ENCODE measurements at regions not wholly inside any gene's neighbourhood (a gene's known extent, or its start where the extent isn't known, plus 50 kb on each side); places are given as distances from the start of the nearest gene placed in this dataset.

DNA sequence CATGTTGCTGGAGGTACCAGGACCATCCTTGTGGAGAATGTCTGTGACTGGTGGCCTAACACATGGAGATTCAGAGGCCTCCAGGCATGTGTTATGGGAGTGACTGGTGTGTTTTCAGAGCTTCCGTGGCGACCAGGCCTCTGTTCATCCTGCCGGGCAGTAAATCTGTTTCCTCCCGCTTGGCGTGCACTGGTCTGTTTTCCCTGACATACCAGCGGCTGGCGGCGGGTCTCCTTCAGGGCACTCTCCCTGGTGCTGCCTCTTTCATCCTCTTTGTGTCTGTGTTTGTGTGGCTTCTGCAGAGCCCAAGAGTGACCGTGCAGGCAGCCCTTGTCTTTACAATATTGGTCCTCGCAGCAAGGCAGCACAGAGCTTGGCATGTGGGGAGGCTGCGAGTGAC, 385.1 kb upstream of the MKI67 start:
- no peaks in the 10 kb centered on the region for H3K79me2 ChIP-seq (ENCODE audit: control insufficient read depth, insufficient read depth, low read length)
- BruUV-seq (replicated peaks), result no TSS peak
- no peaks in the 10 kb centered on the region for H3K4me1 ChIP-seq (ENCODE audit: control insufficient read depth, extremely low read depth, insufficient read depth, low read length)
- no peaks in the 10 kb centered on the region for H3K9me3 ChIP-seq (replicated peaks; ENCODE audit: control insufficient read depth, insufficient read depth, low read length)
- H3K36me3 ChIP-seq (ENCODE audit: control insufficient read depth in 2 of 2, extremely low read depth in 1 of 2, insufficient read depth in 2 of 2, low read length in 2 of 2), result no peaks in the 10 kb centered on the region
- no peak overlapping the region for H3K4me2 ChIP-seq (ENCODE audit: insufficient read depth, low read length)
- TF ChIP-seq POLR2A (IDR thresholded peaks at IDR 0.05; ENCODE audit: low read depth, low read length) (no peak), MYC (IDR thresholded peaks at IDR 0.05; ENCODE audit: low read depth, low read length) (no peak), POLR2AphosphoS5 (IDR thresholded peaks at IDR 0.05; ENCODE audit: insufficient read depth, low read depth, low read length) (no peak), FOS (IDR thresholded peaks at IDR 0.05; ENCODE audit: borderline replicate concordance, insufficient read depth, low read length) (no peak), EZH2 (IDR thresholded peaks at IDR 0.05; ENCODE audit: borderline replicate concordance, low read depth, low read length, severe bottlenecking) (no peak), JUN (IDR thresholded peaks at IDR 0.05; ENCODE audit: borderline replicate concordance, insufficient read depth, insufficient read length, low read depth) (no peak), GATA2 (IDR thresholded peaks at IDR 0.05; ENCODE audit: insufficient read depth, insufficient read length, low read depth, low read length) (no peak)
- TF ChIP-seq, protein P1, sequence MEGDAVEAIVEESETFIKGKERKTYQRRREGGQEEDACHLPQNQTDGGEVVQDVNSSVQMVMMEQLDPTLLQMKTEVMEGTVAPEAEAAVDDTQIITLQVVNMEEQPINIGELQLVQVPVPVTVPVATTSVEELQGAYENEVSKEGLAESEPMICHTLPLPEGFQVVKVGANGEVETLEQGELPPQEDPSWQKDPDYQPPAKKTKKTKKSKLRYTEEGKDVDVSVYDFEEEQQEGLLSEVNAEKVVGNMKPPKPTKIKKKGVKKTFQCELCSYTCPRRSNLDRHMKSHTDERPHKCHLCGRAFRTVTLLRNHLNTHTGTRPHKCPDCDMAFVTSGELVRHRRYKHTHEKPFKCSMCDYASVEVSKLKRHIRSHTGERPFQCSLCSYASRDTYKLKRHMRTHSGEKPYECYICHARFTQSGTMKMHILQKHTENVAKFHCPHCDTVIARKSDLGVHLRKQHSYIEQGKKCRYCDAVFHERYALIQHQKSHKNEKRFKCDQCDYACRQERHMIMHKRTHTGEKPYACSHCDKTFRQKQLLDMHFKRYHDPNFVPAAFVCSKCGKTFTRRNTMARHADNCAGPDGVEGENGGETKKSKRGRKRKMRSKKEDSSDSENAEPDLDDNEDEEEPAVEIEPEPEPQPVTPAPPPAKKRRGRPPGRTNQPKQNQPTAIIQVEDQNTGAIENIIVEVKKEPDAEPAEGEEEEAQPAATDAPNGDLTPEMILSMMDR (IDR thresholded peaks at IDR 0.05; ENCODE audit: extremely low read depth in 1 of 2, insufficient read depth in 1 of 2, low read depth in 1 of 2, low read length in 2 of 2), result no peak
- TF ChIP-seq, protein P2, sequence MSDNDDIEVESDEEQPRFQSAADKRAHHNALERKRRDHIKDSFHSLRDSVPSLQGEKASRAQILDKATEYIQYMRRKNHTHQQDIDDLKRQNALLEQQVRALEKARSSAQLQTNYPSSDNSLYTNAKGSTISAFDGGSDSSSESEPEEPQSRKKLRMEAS (IDR thresholded peaks at IDR 0.05; ENCODE audit: insufficient read depth, insufficient read length), result no peak
- H3K27ac ChIP-seq (ENCODE audit: insufficient read depth, low read depth, low read length), result no peak overlapping the region
- no peaks in the 10 kb centered on the region for H3K9me1 ChIP-seq (replicated peaks; ENCODE audit: control insufficient read depth, extremely low read depth, insufficient read depth, low read length)
- DNase-seq (ENCODE audit: low read depth, low spot score), result no peak
- H3K27me3 ChIP-seq (ENCODE audit: control insufficient read depth in 2 of 2, insufficient read depth in 2 of 2, low read length in 2 of 2), result no peaks in the 10 kb centered on the region
- FAIRE-seq, result no peak
- H3K9ac ChIP-seq (replicated peaks; ENCODE audit: extremely low read depth, insufficient read depth, low read length), result no peak overlapping the region
- no peak overlapping the region for H3K4me3 ChIP-seq (replicated peaks in 1 of 3; ENCODE audit: insufficient read depth in 1 of 3, low read depth in 1 of 3, low read length in 3 of 3)
- ChIA-PET POLR2A (no interaction called here), CTCF (no interaction called here)
- intact Hi-C loops (cut with micrococcal nuclease) (no loop called here), dilution Hi-C loops (cut with MboI; ENCODE audit: extremely low pct_ligation_motif_present, low sequenced_read_pairs) (no loop called here)
- no peak overlapping the region for H2AFZ ChIP-seq (ENCODE audit: low read depth, low read length)
- no peaks in the 10 kb centered on the region for H4K20me1 ChIP-seq (replicated peaks; ENCODE audit: control insufficient read depth, extremely low read depth, insufficient read depth, low read length)
